Body of pancreas (tissue), 4 donors: ENCODE measurements at regions not wholly inside any gene's neighbourhood (a gene's known extent, or its start where the extent isn't known, plus 50 kb on each side); places are given as distances from the start of the nearest gene placed in this dataset.
"Not testable (repeated sequence)": the region's sequence is repeated elsewhere in the genome, so short reads cannot be mapped to it uniquely, and the experiment has no call there.

Experiments used
- ATAC-seq: fragments of 150-250 bp; one replicate; pipeline ENCODE4 v1.9.1; 2016
- DNase-seq, 4 donors: peaks; one replicate each; pipeline ENCODE4 v3.0.0-alpha.2; 2019
- H3K27ac ChIP-seq, 4 donors: fragments of 200-600 bp; sonication (generic); 1 replicate in 3 of 4; 2 replicates in 1 of 4; pipeline versions ENCODE4 v1.5.1 to v1.6.1; 2016 to 2019; ENCODE audit warnings: mild to moderate bottlenecking in 1 of 4, mixed read lengths in 1 of 4, moderate library complexity in 1 of 4
- H3K27me3 ChIP-seq, 2 donors: fragments of 200-600 bp; sonication (generic); one replicate each; pipeline ENCODE4 v1.6.0; 2016; ENCODE audit warnings: mild to moderate bottlenecking in 1 of 2
- H3K36me3 ChIP-seq, 2 donors: fragments of 200-600 bp; sonication (generic); replicated peaks in 1 of 2; 2 replicates each; pipeline ENCODE4 v1.5.1; 2016; ENCODE audit warnings: low read depth in 2 of 2; ENCODE audit not compliant: insufficient read depth in 1 of 2
- H3K4me1 ChIP-seq: fragments of 200-600 bp; sonication (generic); one replicate; pipeline ENCODE4 v1.6.0; 2016
- H3K4me3 ChIP-seq, 2 donors: fragments of 200-600 bp; sonication (generic); 1 replicate in 1 of 2; 2 replicates in 1 of 2; pipeline ENCODE4 v1.5.1; 2016 to 2019
- H3K9me3 ChIP-seq, 3 donors: fragments of 200-600 bp; sonication (generic); 1 replicate in 2 of 3; 2 replicates in 1 of 3; pipeline ENCODE4 v1.5.1; 2016
- CTCF ChIP-seq, 7 experiments: fragments of 450-650 bp in 4 of 7; fragments of 200-600 bp in 3 of 7; sonication (generic) in 3 of 7; IDR thresholded peaks; one replicate each; pipeline ENCODE4 v1.5.1; 2016 to 2019; ENCODE audit warnings: antibody characterized with exemption in 7 of 7
- POLR2A ChIP-seq, 3 donors: fragments of 450-650 bp; IDR thresholded peaks; one replicate each; pipeline ENCODE4 v1.6.1; 2016; ENCODE audit warnings: antibody characterized with exemption in 3 of 3, mild to moderate bottlenecking in 2 of 3
- WGBS, 2 donors: methylation state at CpG; one replicate each; pipeline ENCODE4 v1.1.5; 2017; 5-methylcytosine and 5-hydroxymethylcytosine counted together
- intact Hi-C: fragments of 100-400 bp; cut with DNase I; formaldehyde crosslinking; loops from one replicate; pipeline ENCODE4 v1.15.1; 2023

GRCh38 chr18:60020107-60020925, 120.5 kb downstream of the PMAIP1 start:
- 75 to 76% methylated on average over 7 of the region's 7 CpGs for WGBS, 2 donors
- H3K4me1 ChIP-seq: no peaks in the 10 kb centered on the region
- no peak overlapping the region for H3K4me3 ChIP-seq
- no peaks in the 10 kb centered on the region for H3K36me3 ChIP-seq
- no peak overlapping the region for H3K27ac ChIP-seq
- ATAC-seq (no peak), DNase-seq (no peak)
- no peaks in the 10 kb centered on the region for H3K9me3 ChIP-seq
- TF ChIP-seq POLR2A (IDR thresholded peaks at IDR 0.05) (no peak), CTCF (IDR thresholded peaks at IDR 0.05) (no peak)
- no peaks in the 10 kb centered on the region for H3K27me3 ChIP-seq
- intact Hi-C loops: no loop called here

- WGBS, 2 donors: 67 to 68% methylated on average over 4 of the region's 4 CpGs
- H3K4me3 ChIP-seq: no peak overlapping the region
- intact Hi-C loops: no loop called here
- no peak for ATAC-seq
- H3K9me3 ChIP-seq: no peaks in the 10 kb centered on the region
- DNase-seq: no peak
- no peaks in the 10 kb centered on the region for H3K36me3 ChIP-seq
- no peaks in the 10 kb centered on the region for H3K27me3 ChIP-seq
- TF ChIP-seq CTCF (IDR thresholded peaks at IDR 0.05) (no peak), POLR2A (IDR thresholded peaks at IDR 0.05) (no peak)
- H3K27ac ChIP-seq: no peak overlapping the region
- no peaks in the 10 kb centered on the region for H3K4me1 ChIP-seq
Observed at GRCh38 chr18:60019463-60019840, 119.7 kb downstream of the PMAIP1 start.

- ATAC-seq: no peak
- intact Hi-C loops: no loop called here
- no peak overlapping the region for H3K27ac ChIP-seq
- no peaks in the 10 kb centered on the region for H3K27me3 ChIP-seq
- no peaks in the 10 kb centered on the region for H3K36me3 ChIP-seq
- WGBS, 2 donors: 13 to 19% methylated on average over 2 to 3 of the region's 3 CpGs
- H3K4me3 ChIP-seq: no peak overlapping the region
- DNase-seq: no peak
- H3K4me1 ChIP-seq: no peaks in the 10 kb centered on the region
- H3K9me3 ChIP-seq: no peaks in the 10 kb centered on the region
- TF ChIP-seq POLR2A (IDR thresholded peaks at IDR 0.05): no peak
- TF ChIP-seq CTCF (IDR thresholded peaks at IDR 0.05): no peak
Observed at GRCh38 chr18:60018618-60019462, 119.0 kb downstream of the PMAIP1 start.

GRCh38 chr18:60018134-60018533, 118.3 kb downstream of the PMAIP1 start:
- H3K27ac ChIP-seq, H3K9me3 ChIP-seq, H3K4me1 ChIP-seq, DNase-seq, H3K36me3 ChIP-seq, intact Hi-C loops, ATAC-seq, H3K4me3 ChIP-seq, H3K27me3 ChIP-seq: not testable (repeated sequence)
- 82 to 83% methylated on average over 1 to 3 of the region's 3 CpGs for WGBS, 2 donors

GRCh38 chr18:60017371-60017770, 117.6 kb downstream of the PMAIP1 start:
- intact Hi-C loops: no loop called here
- WGBS, 2 donors: 90% methylated on average over 21 to 22 of the region's 22 CpGs
- H3K27ac ChIP-seq: no peak overlapping the region

GRCh38 chr18:60015826-60016225, 116.0 kb downstream of the PMAIP1 start:
- H3K4me1 ChIP-seq, H3K36me3 ChIP-seq, ATAC-seq, H3K9me3 ChIP-seq, intact Hi-C loops, H3K27me3 ChIP-seq, DNase-seq, H3K27ac ChIP-seq, H3K4me3 ChIP-seq: not testable (repeated sequence)

More at GRCh38 chr18:60017371-60017770, 117.6 kb downstream of the PMAIP1 start:
- H3K4me3 ChIP-seq: no peak overlapping the region
- no peak for DNase-seq
- H3K36me3 ChIP-seq: no peaks in the 10 kb centered on the region
- no peaks in the 10 kb centered on the region for H3K4me1 ChIP-seq
- TF ChIP-seq POLR2A (IDR thresholded peaks at IDR 0.05) (no peak), CTCF (IDR thresholded peaks at IDR 0.05) (no peak)
- H3K27me3 ChIP-seq: no peaks in the 10 kb centered on the region
- ATAC-seq: no peak
- no peaks in the 10 kb centered on the region for H3K9me3 ChIP-seq

- DNase-seq, H3K4me3 ChIP-seq, H3K27me3 ChIP-seq, H3K4me1 ChIP-seq, H3K36me3 ChIP-seq, H3K27ac ChIP-seq, ATAC-seq, H3K9me3 ChIP-seq, intact Hi-C loops: not testable (repeated sequence)
- WGBS, 2 donors: 86 to 87% methylated on average over 9 of the region's 9 CpGs
Observed at GRCh38 chr18:60013148-60013547, 113.4 kb downstream of the PMAIP1 start.
